G401 (cell line): ENCODE measurements at regions not wholly inside any gene's neighbourhood (a gene's known extent, or its start where the extent isn't known, plus 50 kb on each side); places are given as distances from the start of the nearest gene placed in this dataset.

Source experiments
- DNase-seq: peaks from one replicate; pipeline ENCODE4 v3.0.0-alpha.2; 2015; ENCODE audit warnings: low spot score
- in situ Hi-C: cut with HindIII; loops from 2 replicates; pipeline ENCODE4 v1.10.0; 2016; ENCODE audit warnings: low sequenced_read_pairs, mixed read lengths

DNA sequence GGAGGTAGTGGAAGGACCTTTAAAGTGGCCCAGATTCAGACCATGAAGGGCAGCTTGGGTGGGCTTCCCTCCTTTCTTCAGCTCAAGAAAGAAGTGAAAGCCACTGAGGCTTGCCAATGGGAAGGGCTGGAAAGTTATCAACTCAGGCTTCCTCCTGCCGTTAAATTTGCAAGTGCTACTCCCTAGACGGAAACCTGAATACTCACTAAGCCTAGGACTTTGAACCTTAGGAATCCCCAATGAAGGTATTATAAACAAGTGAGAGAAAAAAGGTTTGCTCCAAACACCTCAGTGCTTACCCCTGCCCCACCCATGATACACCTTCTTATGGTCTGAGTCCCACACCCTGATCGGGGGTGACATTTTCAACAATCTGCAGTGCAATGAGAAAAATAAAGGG lies 396.4 kb downstream of the SHQ1 start:
- in situ Hi-C loops: no loop called here
- no peak for DNase-seq

DNA sequence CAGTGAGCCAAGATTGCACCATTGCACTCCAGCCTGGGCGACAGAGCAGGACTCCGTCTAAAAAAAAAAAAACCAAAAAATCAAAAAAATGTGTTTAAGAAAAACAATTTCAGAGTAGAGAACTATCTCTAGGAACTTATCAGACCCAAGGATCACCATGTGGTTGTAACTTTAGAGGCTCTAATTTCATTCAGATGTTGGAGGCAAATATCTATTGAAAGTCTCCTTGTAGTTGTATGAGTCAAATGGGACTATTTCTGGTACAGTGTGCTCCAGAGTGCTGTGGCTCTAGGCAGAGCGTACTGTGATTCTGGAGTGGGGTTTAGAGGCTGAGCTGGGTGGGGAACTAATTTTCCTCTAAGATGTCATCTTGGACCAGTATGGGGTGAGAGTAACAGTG lies 398.7 kb downstream of the SHQ1 start:
- no peak for DNase-seq
- in situ Hi-C loops: no loop called here

DNA sequence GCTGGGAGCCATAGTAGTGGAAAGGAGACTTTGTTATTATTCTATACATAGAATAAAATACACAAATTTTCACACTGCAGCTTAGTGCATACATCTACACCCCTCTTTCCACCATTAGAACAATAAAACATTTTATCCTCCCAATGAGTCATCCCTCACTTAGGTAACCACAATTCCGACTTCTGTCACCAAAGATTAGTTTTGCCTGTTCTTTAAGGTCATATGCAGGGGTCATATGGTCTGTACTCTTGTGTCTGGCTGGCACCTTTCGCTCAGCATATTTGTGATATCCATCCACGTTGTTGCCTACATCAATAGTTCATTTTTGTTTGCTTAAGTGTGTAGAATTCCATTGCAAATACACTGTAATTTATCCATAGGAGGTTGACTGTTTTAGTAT lies 399.4 kb downstream of the SHQ1 start:
- in situ Hi-C loops: no loop called here
- DNase-seq: no peak

DNA sequence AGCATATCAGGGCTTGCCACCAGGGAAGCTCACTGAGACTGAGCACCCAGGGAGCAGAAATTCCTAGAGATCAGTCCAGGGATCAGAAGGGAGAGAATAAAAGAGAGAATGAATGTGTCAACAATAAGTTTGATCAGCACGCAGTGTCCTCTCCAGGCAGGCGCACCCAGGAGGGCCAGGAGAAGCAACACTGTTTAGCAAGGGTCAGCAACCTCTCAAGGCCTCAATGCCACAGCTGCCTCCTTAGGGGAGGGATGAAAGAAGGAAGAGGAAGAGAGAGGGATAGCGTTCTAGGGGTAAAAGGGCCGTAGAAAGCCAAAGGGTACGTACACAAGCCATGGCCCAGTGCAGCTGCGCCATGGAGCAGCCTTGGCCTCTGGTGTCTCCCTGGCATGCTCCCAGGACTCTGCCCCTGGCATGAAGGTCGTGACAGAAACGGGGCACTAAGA lies 399.8 kb downstream of the SHQ1 start:
- DNase-seq: no peak
- in situ Hi-C loops: no loop called here

DNA sequence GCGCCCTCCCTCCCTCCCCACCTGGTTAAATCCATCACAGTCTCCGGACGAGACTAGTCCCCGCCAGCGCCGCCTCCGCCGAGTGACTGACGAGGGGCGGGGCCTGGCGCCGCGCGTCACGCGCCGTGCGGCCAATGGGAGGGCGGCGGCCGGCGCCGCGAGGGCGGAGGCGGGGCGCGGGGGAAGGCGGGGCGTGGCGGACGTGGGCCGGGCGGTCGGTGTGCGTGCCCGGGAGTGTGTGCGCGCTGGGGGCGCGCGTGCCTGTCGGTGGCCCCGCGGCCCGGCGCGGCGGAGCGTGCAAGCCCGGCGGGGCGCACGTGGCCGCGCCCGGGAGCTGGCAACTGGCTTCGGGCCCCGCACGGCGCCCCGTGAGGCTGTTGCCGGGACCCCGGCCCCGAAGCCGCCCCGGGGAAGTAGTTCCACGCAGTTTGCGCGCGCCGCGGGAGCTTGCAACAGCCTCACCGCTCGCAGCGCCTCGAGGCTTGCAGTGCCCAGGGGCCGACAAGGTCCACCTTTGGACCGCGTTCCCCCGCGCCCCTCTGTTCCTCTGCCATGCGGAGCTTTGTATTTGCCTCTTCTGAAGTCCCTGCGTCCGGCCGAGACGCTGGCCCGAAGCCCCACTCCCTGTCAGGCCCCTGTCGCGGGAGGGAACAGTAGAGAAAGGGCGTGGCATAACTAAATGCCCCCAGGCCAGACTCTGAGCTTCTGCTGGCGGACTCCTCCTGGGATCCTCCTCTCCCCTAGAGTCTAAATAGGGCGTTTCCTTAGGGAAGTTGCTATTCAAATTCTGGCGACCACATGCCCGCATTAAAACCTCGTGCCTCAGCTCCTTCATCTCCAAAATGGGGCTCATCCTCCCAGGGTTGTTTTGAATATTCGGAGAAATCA lies 400.9 kb downstream of the SHQ1 start:
- DNase-seq: peak; percentile 84
- in situ Hi-C loops: no loop called here

DNA sequence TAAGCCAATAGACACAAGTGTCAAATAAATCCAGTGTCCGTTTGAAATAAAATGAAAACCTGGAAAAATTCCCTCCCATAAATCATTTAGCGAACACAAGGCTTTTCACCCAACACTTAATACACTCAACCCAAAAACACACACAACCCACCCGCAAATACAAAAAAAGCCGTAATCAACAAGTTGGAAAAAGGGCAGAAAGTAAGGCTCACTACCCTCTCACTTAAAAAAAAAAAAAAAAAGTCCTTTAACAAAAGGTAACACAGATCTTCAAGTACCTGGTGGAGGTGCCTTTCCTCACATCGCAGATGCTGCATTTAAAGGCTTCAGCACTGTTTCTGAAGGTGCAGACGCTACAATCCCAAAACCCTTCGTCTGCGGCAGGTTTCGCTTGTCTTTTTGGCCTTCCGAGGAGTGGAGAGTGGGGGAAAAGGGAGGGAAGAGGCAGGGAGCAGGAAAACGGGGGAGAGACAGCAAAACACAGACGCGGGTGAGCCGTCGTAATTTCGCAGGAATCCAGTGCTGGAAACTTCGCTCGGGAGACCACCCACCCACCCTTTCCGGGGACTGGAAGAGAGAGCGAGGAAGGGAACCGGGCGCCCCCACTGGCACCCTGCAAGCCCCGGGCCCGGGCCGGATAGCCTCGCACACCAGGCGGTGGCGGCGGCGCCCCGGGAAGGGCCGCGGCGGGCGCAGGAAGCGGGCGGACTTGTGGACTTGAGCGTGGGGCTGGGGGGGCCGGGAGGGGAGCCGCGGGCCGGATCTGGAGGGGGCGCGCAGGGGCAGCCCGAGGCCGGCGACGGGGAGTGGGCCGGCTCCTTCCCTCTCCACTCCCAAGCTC lies 401.8 kb downstream of the SHQ1 start, which contains the start of gene RYBP:
Gene RYBP, minus strand, starts transcription at position 404 of the 841 bp plus-strand sequence.
- in situ Hi-C loops: no loop called here
- DNase-seq: peak; percentile 48

DNA sequence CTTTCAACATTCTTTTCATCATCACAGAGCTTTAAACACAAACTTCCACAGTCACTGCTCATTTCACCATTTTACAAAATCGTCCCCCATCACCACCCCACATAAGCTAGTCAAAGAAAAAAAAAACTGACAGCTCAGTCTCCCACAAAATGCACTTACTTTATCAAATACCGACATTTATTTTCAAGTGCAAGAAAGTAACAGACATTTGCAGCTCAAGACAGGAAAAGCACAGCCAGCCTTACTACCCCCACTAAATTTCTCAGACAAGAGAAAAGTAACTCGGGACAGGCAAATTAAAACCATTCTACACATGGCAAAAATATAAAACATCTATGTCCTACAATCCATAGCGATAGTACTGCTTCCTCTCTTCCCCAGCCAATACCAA lies 402.4 kb downstream of the SHQ1 start:
- in situ Hi-C loops: no loop called here
- no peak for DNase-seq

DNA sequence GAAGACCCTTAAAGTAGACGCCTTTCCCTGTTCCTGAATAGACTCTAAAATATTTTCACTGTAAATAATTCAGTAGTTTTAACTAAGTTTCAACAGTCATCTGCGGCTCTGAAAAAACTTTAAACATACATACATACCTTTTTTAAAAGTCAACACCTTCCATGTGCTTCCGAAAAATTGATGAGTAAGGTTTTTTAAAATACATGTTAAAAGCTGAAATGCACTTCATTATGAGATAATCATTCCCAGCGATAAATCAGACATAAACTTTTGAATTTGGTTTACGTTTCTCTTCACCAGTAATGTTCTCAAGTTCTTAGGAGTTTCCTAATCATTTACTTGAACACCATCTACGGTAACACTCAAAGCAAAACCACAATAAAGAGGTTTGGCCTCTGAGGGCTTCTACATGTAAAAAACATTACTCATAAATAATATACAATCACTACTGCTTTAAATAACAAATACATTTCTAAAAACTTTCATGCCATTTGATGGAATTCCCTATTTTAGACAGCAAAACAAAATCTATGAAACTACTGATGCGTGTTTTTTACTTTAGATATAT lies 403.5 kb downstream of the SHQ1 start:
- in situ Hi-C loops: no loop called here
- no peak for DNase-seq

DNA sequence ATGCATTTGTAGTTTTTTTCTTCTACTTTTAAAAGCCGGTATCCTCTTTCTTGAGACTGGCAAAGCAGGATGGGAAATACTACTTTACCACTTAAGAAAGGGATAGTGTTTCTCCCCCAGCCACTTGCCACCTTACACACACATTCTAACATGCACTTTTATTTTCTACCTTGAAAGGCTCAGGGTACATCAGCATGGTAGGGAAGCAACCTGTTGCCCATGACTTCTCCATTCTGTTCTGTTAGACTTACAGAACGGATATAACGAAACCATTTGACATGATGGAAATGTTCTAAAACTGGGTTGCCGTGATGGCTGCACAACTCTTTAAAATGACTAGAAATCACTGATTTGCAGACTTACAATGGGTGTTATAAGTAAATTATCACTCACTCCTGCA lies 405.5 kb downstream of the SHQ1 start:
- no peak for DNase-seq
- in situ Hi-C loops: no loop called here

DNA sequence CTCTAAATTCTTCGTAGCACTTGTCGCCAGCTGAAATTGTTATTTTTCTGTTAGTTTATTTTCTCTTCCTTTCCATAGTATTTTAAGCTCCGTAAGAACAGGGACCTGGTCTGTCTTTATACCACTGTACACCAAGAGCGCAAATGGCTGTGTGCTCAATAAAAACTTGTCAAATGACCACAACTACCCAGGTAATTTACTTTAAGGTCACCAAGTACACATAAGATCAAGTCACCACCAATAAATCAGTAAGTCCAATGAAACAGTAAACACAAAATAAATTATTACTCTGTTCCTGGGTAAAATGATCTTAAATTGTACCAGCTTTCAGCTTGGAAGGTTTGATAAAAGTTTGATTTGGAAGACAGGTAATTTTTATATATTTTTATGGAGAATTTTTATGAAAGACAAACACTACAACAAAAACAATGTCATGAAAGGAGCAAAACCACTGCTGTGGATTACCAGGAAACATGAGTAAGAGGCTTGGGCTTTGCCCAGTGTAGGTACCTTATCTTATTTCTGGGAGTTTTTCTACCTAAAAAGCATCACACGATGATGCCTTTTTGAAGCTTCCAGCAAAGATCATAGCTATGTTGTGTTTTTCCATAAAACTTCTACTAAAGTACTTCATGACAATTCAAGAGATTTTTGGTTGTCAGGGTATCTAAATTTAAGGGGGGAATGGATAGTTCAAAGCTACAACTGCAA lies 406.8 kb downstream of the SHQ1 start:
- in situ Hi-C loops: no loop called here
- no peak for DNase-seq

DNA sequence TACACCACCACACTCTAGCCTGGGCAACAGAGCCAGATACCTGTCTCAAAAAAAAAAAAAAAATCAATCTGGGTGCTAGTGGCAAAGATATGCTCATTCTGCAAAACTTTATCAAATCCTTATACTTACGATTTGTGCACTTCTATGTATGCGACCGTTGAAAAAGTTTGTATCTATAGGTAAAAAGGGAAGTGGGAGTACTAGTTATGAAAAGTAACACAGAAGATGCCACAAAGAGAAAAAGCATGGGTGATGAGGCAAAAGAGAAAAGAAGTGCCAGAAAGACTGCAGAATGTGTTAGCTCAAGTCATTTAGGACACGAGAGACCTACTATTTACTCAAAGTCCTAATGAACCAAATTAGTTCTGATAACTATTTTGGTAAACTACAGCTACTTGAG lies 407.8 kb downstream of the SHQ1 start:
- no peak for DNase-seq
- in situ Hi-C loops: no loop called here

DNA sequence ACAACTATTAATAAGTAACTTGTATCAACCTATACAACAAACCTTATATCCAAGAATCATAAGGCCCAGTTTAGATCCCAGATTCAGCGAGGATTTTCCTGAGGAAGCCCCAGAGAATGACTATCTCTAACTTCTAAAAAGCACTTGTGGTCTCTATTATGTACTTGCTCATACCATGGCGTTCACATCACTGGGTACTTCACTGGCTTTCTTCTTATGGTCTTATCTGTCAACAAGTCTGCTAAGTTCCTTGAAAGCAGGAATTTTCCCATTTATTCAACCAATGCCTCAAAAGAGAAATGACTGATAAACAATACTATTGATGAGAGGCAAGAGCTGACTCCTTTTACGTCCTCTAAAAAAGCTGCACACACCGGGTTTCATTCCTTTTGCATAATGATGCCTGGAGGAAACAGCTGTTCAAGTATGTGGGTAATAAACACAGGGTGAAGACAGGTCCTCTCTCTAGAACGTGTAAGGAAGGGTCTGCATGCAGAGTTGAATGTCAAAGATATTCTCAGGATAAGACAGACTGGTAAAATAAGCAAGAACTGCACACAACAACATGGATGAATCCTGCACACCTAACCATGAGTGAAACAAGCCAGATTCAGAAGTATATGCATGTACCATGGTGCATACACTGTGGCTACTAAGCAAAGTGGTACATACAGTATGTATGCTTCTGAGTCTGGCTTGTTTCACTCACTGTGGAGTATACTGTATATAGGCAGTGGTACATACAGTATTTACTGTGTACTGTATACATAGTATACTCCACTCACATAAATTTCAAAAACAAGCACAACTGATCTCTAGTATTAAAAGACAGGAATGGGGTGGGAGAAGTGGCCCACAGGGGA lies 408.7 kb downstream of the SHQ1 start:
- in situ Hi-C loops: no loop called here
- DNase-seq: no peak

DNA sequence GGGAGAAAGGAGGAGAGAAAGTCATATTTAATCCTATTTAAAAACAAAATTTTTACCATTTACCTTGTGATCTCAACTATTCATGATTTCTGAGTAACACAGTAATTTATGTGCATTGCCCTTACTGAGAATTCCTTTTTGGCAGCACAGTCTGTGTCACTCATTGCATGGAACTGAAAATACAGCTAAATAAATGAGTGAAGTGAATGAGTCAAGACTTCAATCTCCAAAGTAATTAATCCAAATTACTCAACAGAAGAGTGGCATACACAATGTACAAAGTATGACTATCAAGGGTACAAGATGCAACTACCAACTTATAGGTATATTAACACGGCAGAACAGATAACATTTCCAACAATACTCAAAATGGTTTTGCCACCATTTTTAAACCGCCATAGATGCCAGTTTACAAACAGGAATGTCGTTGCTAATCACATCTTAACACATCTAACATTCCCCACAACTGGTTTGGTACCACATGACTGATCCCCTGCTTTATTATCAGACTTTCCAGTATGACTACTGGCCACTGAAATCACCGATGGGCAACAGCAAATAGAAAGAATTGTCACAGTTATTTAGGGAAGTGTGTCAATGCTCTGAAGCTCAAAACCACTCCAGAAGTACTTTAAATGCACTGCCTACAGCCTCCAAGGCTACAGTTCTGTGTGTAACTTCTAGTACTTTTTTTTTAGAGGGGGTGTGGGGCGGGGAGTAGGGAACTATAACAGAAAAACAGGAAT lies 410.4 kb downstream of the SHQ1 start:
- in situ Hi-C loops: no loop called here
- no peak for DNase-seq

DNA sequence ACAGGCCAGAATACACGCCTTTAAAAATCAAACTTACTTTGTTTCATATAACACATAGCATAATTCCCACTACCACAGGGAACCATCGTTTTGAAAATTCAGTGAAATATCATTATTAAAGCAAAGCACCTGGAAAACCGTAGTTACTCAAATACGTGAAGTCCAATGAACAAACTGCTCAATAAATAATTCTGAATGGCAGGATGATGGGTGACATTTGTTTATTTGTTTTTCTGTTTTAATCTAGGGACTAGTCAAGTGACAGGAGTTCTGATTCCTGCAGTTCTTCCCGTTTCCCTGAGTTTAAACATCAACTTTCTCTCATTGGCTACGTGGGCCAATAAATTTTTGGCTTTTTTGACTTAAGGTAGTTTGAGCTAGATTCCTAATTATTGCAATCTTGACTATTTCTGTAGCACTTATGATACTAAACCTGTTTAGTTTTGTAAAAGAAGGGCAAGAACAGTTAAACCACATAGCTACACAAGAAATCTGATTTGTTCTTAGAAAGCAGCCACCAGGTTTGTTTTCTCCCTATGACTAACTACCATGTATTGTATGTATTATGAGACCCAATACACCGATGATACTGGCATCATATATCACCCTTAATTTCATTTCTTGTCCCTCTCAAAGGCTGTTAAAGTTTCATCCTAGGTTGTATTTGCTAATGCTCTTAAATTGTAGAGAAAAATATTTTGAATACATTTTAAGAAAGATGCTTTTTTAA lies 411.2 kb downstream of the SHQ1 start:
- DNase-seq: no peak
- in situ Hi-C loops: no loop called here

DNA sequence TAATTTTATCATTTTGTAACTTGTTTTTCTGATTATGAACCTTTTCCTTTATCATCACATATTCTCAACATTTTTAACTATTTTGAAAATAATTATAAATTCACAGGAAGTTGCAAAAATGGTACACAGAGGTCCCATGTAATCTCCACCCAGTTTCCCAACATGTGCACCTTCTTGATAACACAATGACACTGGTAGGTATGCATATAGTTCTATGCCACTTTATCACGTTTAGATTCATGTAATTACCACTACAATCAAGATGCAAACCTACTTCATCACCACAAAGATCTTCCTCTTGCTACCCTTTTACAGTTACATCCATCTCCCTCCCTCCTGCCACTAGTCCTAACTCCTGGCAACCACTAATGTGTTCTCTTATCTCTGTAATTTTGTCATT lies 413.9 kb downstream of the SHQ1 start:
- DNase-seq: no peak
- in situ Hi-C loops: no loop called here

DNA sequence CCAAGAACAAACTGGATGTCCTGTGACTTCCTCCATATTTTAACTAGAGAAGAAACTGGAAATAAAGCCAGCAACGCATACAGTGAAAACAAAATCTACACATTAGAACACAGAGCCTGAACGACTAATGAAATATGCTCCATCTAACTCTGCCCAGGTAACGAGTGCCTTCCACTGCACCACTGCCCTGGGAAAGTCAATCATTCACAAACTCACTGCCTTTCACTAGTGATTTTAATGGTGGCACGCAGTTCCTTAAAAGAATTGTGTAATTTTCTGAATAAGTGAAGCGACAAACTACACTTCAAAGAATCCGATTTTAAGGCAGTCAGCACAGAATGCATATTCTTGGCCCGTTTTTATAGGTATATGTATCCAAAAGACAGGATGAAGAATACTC lies 416.0 kb downstream of the SHQ1 start:
- in situ Hi-C loops: no loop called here
- DNase-seq: no peak

DNA sequence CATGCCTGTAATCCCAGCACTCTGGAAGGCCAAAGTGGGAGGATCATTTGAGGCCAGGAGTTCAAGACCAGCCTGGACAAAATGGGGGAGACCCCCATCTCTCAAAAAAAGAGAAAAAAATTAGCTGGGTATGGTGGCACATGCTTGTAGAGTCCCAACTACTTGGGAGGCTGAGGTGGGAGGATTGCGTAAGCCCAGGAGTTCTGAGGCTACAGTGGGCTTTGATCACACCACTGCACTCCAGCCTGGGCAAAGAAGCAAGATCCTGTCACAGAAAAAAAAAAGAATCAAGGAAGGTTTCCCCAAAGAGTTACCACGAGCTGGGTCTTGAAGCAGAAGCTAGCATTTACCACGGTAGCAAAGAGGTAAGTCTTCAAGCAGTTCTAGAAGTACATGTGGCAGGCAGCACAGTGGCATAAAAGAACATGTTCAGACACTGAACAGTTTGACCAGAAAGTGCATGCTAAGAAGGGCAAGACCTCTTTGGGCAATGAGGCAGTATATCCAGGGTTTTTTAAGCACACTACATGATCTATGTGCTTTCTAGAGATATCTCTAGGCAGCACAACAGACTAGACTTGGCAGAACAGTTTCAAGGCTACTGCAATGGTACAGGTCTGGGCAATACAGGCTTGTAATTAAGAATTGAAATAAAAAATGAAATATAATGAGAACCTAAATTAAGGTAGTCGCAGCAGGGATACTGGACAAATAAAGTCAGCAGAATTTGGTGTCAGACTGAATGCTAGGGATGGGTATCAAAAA lies 418.5 kb downstream of the SHQ1 start:
- no peak for DNase-seq
- in situ Hi-C loops: no loop called here
